ENCODE measurements at regions not wholly inside any gene's neighbourhood (a gene's known extent, or its start where the extent isn't known, plus 50 kb on each side); places are given as distances from the start of the nearest gene placed in this dataset.
"Not testable (repeated sequence)": the region's sequence is repeated elsewhere in the genome, so short reads cannot be mapped to it uniquely, and the experiment has no call there.

DNA sequence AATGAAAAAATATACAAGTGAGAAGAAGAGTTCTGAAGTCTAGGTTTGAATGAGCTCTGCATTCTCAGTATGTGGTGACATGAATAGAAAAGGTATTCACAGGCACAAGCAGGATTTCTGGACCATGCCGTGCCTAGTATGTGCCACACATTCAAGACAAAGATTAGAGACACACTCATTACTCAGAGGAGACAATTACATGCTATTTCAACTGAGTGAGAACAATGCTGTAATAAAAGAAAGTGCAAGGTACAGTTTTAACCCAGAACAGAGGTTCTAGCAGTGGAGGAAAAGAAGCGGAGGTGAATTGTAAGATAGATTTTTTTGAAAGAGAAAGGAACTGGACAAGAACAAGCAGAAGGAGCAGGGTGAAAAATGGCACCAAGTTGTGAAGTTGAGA, 121.0 kb upstream of the RASGEF1B start:
- DNase-seq (ENCODE audit: low read depth), result no peak
- H3K4me3 ChIP-seq (ENCODE audit: low read length), result no peak overlapping the region
- TF ChIP-seq CTCF (IDR thresholded peaks at IDR 0.05; ENCODE audit: insufficient read depth, low read depth, low read length, missing control alignments), result no peak

- no peak for TF ChIP-seq CTCF (IDR thresholded peaks at IDR 0.05; ENCODE audit: insufficient read depth, low read depth, low read length, missing control alignments)
- no peak for DNase-seq (ENCODE audit: low read depth)
- no peak overlapping the region for H3K4me3 ChIP-seq (ENCODE audit: low read length)
Measured at GRCh38 chr4:81590596-81590995, 118.9 kb upstream of the RASGEF1B start.

DNA sequence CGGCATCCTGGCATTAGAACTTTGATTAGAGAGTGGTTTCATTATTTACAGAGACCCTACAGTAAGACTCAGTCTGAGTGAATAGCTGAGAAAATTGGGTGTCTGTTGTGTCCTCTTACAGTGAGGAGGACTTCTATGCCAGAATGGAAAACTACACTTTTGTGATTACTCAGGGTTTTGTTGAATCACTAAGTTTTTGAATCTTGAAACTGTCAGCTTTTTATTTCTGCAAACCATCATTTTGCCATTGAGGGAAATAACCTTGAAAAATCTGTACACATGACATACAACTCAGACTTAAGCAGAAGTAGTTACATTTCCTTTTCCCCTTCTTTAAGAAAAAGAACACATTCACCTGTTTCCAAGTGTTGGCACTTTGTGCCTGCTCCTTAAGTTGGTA, 117.6 kb upstream of the RASGEF1B start:
- no peak for TF ChIP-seq CTCF (IDR thresholded peaks at IDR 0.05; ENCODE audit: insufficient read depth, low read depth, low read length, missing control alignments)
- no peak for DNase-seq (ENCODE audit: low read depth)
- no peak overlapping the region for H3K4me3 ChIP-seq (ENCODE audit: low read length)

DNA sequence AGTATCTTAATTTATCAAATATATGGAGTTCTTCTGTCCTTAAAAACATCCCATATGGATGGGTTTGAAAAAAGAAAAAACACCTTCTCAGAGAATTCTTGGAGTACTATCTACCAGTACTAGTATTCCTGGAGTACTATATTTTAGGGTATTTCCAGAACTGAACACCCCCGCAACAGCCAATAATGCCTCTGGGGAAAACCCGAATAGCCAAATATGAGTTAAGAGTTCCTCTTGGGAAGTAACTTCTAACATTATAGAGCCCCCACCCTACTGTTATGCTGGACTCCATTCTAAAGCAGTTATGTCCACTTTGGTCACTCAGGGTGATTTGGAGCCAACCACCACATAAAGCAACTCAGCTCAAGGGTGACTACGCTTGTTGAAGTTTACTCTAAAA, 115.0 kb upstream of the RASGEF1B start:
- DNase-seq (ENCODE audit: low read depth), result no peak
- H3K4me3 ChIP-seq (ENCODE audit: low read length), result no peak overlapping the region
- no peak for TF ChIP-seq CTCF (IDR thresholded peaks at IDR 0.05; ENCODE audit: insufficient read depth, low read depth, low read length, missing control alignments)

GRCh38 chr4:81580994-81581374, 109.3 kb upstream of the RASGEF1B start:
- not testable (repeated sequence) for H3K4me3 ChIP-seq (ENCODE audit: low read length); DNase-seq (ENCODE audit: low read depth)

DNA sequence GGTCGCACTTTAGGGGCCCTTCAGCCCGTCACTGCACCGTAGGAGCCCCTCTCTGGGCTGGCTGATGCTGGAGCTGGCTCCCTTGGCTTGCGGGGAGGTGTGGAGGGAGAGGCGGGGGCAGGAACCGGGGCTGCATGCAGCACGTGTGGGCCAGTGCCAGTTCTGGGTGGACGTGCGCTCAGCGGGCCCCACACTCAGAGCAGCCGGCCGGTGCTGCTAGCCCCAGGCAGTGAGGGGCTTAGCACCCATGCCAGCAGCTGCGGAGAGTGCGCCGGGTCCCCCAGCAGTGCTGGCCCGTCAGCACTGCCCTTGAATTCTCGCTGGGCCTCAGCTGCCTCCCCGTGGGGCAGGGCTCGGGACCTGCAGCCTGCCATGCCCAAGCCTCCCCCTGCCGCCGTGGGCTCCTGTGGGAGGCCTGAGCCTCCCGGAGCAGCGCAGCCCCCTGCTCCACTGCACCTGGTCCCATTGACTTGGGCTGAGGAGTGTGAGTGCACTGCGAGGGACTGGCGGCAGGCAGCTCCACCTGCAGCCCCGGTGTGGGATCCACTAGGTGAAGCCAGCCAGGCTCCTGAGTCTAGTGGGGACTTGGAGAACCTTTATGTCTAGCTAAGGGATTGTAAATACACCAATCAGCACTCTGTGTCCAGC, 108.8 kb upstream of the RASGEF1B start:
- no peak for TF ChIP-seq CTCF (IDR thresholded peaks at IDR 0.05; ENCODE audit: insufficient read depth, low read depth, low read length, missing control alignments)
- DNase-seq (ENCODE audit: low read depth), result no peak
- H3K4me3 ChIP-seq (ENCODE audit: low read length), result no peak overlapping the region

DNA sequence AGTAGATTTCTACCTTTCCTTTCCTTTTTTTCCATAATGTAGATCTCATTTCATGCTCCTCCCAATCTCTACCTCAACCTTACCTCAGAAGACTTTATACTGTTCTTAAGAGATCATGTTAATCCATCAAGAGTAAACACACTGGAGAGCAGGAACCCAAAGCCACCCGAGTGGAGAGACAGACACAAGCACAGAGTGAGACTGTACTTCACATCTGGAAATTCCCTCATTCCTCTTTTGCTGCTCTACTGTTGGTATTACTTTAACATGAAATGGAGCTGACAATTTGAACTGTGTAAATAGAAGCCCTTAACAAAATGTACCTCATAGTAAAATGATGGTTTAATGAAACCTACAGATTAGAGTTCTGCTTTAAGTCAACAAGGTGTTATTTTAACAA, 105.7 kb upstream of the RASGEF1B start:
- TF ChIP-seq CTCF (IDR thresholded peaks at IDR 0.05; ENCODE audit: insufficient read depth, low read depth, low read length, missing control alignments), result no peak
- H3K4me3 ChIP-seq (ENCODE audit: low read length), result no peak overlapping the region
- no peak for DNase-seq (ENCODE audit: low read depth)

Measured in epithelial cell of esophagus (primary cell).